Stimulated activated effector memory CD8-positive, alpha-beta T cell treated with anti-CD3 and anti-CD28 coated beads, Interleukin-12 subunit alpha, Interleukin-12 subunit beta, amount 100 ng/mL, for 72 hours (primary cell): ENCODE measurements at regions not wholly inside any gene's neighbourhood (a gene's known extent, or its start where the extent isn't known, plus 50 kb on each side); places are given as distances from the start of the nearest gene placed in this dataset.

Experiments
- ATAC-seq: fragments of 150-1000 bp; cut with Tn5 transposase; 2 replicates; pipeline ENCODE4 v1.10.0; 2021
- DNase-seq, 2 donors: peaks; one replicate each; pipeline ENCODE4 v3.0.0; 2021 to 2022; ENCODE audit warnings: low spot score in 2 of 2
- H3K27ac Mint-ChIP-seq: one replicate; pipeline ENCODE4 v1.8.0; 2022; ENCODE audit warnings: mild to moderate bottlenecking, mixed read lengths
- H3K36me3 Mint-ChIP-seq: one replicate; pipeline ENCODE4 v1.8.0; 2022; ENCODE audit warnings: mild to moderate bottlenecking, mixed read lengths
- H3K4me1 Mint-ChIP-seq: one replicate; pipeline ENCODE4 v1.8.0; 2022; ENCODE audit warnings: mixed read lengths
- H3K4me3 Mint-ChIP-seq: one replicate; pipeline ENCODE4 v1.8.0; 2022; ENCODE audit warnings: mild to moderate bottlenecking, mixed read lengths
- H3K9me3 Mint-ChIP-seq: one replicate; pipeline ENCODE4 v1.8.0; 2022; ENCODE audit warnings: mixed read lengths

GRCh38 chr20:24117383-24117782 is 128.8 kb upstream of the GGTLC1 start:
- no peak for DNase-seq
- no peaks in the 10 kb centered on the region for H3K9me3 Mint-ChIP-seq
- H3K4me1 Mint-ChIP-seq, result no peaks in the 10 kb centered on the region
- no peak for ATAC-seq
- no peak overlapping the region for H3K4me3 Mint-ChIP-seq
- no peaks in the 10 kb centered on the region for H3K36me3 Mint-ChIP-seq
- no peak overlapping the region for H3K27ac Mint-ChIP-seq

- Mint-ChIP-seq H3K36me3 (no peaks in the 10 kb centered on the region), H3K27ac (no peak overlapping the region), H3K9me3 (no peaks in the 10 kb centered on the region), H3K4me3 (no peak overlapping the region), H3K4me1 (no peaks in the 10 kb centered on the region)
- no peak for ATAC-seq
- DNase-seq, result no peak
Observed at GRCh38 chr20:24116611-24117010, 128.0 kb upstream of the GGTLC1 start.

GRCh38 chr20:24112360-24112759 is 123.8 kb upstream of the GGTLC1 start:
- peaks cover 17% of the 10 kb centered on the region for H3K4me1 Mint-ChIP-seq
- DNase-seq (no peak), ATAC-seq (no peak)
- no peaks in the 10 kb centered on the region for H3K36me3 Mint-ChIP-seq
- no peak overlapping the region for H3K27ac Mint-ChIP-seq
- no peak overlapping the region for H3K4me3 Mint-ChIP-seq
- no peaks in the 10 kb centered on the region for H3K9me3 Mint-ChIP-seq

- H3K36me3 Mint-ChIP-seq, result no peaks in the 10 kb centered on the region
- H3K9me3 Mint-ChIP-seq, result no peaks in the 10 kb centered on the region
- peaks cover 17% of the 10 kb centered on the region for H3K4me1 Mint-ChIP-seq
- no peak overlapping the region for H3K4me3 Mint-ChIP-seq
- ATAC-seq (no peak), DNase-seq (no peak)
- H3K27ac Mint-ChIP-seq, result no peak overlapping the region
Observed at GRCh38 chr20:24111858-24112257, 123.3 kb upstream of the GGTLC1 start.

- ATAC-seq, result peak; percentile 75
- H3K4me1 Mint-ChIP-seq, result peaks cover 17% of the 10 kb centered on the region
- H3K9me3 Mint-ChIP-seq, result no peaks in the 10 kb centered on the region
- peak overlapping the region; percentile 75 for H3K4me3 Mint-ChIP-seq
- DNase-seq, result peak in 1 of 2 donors; percentile 68
- no peaks in the 10 kb centered on the region for H3K36me3 Mint-ChIP-seq
- peak overlapping the region; percentile 72 for H3K27ac Mint-ChIP-seq
Observed at GRCh38 chr20:24109537-24109936, 121.0 kb upstream of the GGTLC1 start.

- Mint-ChIP-seq H3K9me3 (no peaks in the 10 kb centered on the region), H3K27ac (peak overlapping the region; percentile 72), H3K36me3 (no peaks in the 10 kb centered on the region), H3K4me1 (peaks cover 17% of the 10 kb centered on the region), H3K4me3 (peak overlapping the region; percentile 75)
- peak; percentile 83 for ATAC-seq
- DNase-seq, result peak; percentile 24 to 69
Observed at GRCh38 chr20:24109008-24109407, 120.4 kb upstream of the GGTLC1 start.

- DNase-seq (no peak), ATAC-seq (no peak)
- H3K4me1 Mint-ChIP-seq, result peaks cover 17% of the 10 kb centered on the region
- H3K9me3 Mint-ChIP-seq, result no peaks in the 10 kb centered on the region
- H3K27ac Mint-ChIP-seq, result peak overlapping the region; percentile 72
- H3K36me3 Mint-ChIP-seq, result no peaks in the 10 kb centered on the region
- H3K4me3 Mint-ChIP-seq, result peak overlapping the region; percentile 75
Observed at GRCh38 chr20:24108581-24108980, 120.0 kb upstream of the GGTLC1 start.

- Mint-ChIP-seq H3K27ac (no peak overlapping the region), H3K4me3 (no peak overlapping the region), H3K9me3 (no peaks in the 10 kb centered on the region), H3K4me1 (peaks cover 27% of the 10 kb centered on the region), H3K36me3 (no peaks in the 10 kb centered on the region)
- DNase-seq (no peak), ATAC-seq (peak; percentile 63)
Observed at GRCh38 chr20:24106801-24107445, 118.3 kb upstream of the GGTLC1 start.

- H3K36me3 Mint-ChIP-seq, result no peaks in the 10 kb centered on the region
- H3K9me3 Mint-ChIP-seq, result no peaks in the 10 kb centered on the region
- DNase-seq (no peak), ATAC-seq (no peak)
- H3K4me1 Mint-ChIP-seq, result peaks cover 27% of the 10 kb centered on the region
- no peak overlapping the region for H3K4me3 Mint-ChIP-seq
- H3K27ac Mint-ChIP-seq, result no peak overlapping the region
Observed at GRCh38 chr20:24106150-24106800, 117.7 kb upstream of the GGTLC1 start.

- DNase-seq, result no peak
- no peaks in the 10 kb centered on the region for H3K9me3 Mint-ChIP-seq
- H3K36me3 Mint-ChIP-seq, result no peaks in the 10 kb centered on the region
- no peak overlapping the region for H3K27ac Mint-ChIP-seq
- peaks cover 17% of the 10 kb centered on the region for H3K4me1 Mint-ChIP-seq
- H3K4me3 Mint-ChIP-seq, result no peak overlapping the region
- no peak for ATAC-seq
Observed at GRCh38 chr20:24102749-24103333, 114.3 kb upstream of the GGTLC1 start.

GRCh38 chr20:24102290-24102689 is 113.7 kb upstream of the GGTLC1 start:
- no peak overlapping the region for H3K27ac Mint-ChIP-seq
- H3K9me3 Mint-ChIP-seq, result no peaks in the 10 kb centered on the region
- no peaks in the 10 kb centered on the region for H3K36me3 Mint-ChIP-seq
- ATAC-seq, result peak; percentile 50
- H3K4me3 Mint-ChIP-seq, result no peak overlapping the region
- peaks cover 17% of the 10 kb centered on the region for H3K4me1 Mint-ChIP-seq
- DNase-seq, result peak in 1 of 2 donors; percentile 60

- ATAC-seq (peak; percentile 89), DNase-seq (peak; percentile 36 to 67)
- H3K36me3 Mint-ChIP-seq, result no peaks in the 10 kb centered on the region
- no peaks in the 10 kb centered on the region for H3K9me3 Mint-ChIP-seq
- H3K4me3 Mint-ChIP-seq, result no peak overlapping the region
- H3K4me1 Mint-ChIP-seq, result peaks cover 17% of the 10 kb centered on the region
- no peak overlapping the region for H3K27ac Mint-ChIP-seq
Observed at GRCh38 chr20:24100370-24101011, 111.9 kb upstream of the GGTLC1 start.

GRCh38 chr20:24098886-24099285 is 110.3 kb upstream of the GGTLC1 start:
- Mint-ChIP-seq H3K4me3 (no peak overlapping the region), H3K4me1 (peaks cover 17% of the 10 kb centered on the region), H3K27ac (no peak overlapping the region), H3K36me3 (no peaks in the 10 kb centered on the region), H3K9me3 (no peaks in the 10 kb centered on the region)
- DNase-seq (no peak), ATAC-seq (no peak)

GRCh38 chr20:24097506-24098245 is 109.1 kb upstream of the GGTLC1 start:
- Mint-ChIP-seq H3K27ac (no peak overlapping the region), H3K36me3 (no peaks in the 10 kb centered on the region), H3K4me3 (no peak overlapping the region), H3K4me1 (peaks cover 12% of the 10 kb centered on the region), H3K9me3 (no peaks in the 10 kb centered on the region)
- ATAC-seq, result no peak
- no peak for DNase-seq

GRCh38 chr20:24096864-24097450 is 108.4 kb upstream of the GGTLC1 start:
- peaks cover 7% of the 10 kb centered on the region for H3K4me1 Mint-ChIP-seq
- ATAC-seq, result no peak
- H3K27ac Mint-ChIP-seq, result no peak overlapping the region

More at GRCh38 chr20:24096864-24097450, 108.4 kb upstream of the GGTLC1 start:
- Mint-ChIP-seq H3K36me3 (no peaks in the 10 kb centered on the region), H3K4me3 (no peak overlapping the region), H3K9me3 (no peaks in the 10 kb centered on the region)
- DNase-seq, result no peak
